ENCODE measurements at regions not wholly inside any gene's neighbourhood (a gene's known extent, or its start where the extent isn't known, plus 50 kb on each side); places are given as distances from the start of the nearest gene placed in this dataset.

DNA sequence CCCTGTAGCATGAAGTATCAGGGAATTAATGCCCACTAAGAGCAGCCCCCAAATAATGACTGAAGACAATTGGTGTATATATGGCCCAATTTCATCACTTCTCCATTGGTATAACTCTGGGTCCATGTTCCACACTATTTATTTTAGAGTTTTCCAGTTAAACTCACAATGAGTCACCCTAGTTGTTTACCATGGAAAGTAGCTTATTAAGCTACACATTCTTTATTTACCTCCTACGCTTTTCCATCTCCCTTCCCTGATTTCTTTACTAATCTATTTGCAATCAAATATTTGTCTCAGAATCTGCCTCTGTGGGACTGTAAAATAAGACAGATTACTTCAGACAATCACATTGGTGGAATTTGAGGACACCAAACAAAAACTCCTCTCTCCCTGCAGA lies 655.6 kb downstream of the SORCS1 start:
- TF ChIP-seq, protein P1, sequence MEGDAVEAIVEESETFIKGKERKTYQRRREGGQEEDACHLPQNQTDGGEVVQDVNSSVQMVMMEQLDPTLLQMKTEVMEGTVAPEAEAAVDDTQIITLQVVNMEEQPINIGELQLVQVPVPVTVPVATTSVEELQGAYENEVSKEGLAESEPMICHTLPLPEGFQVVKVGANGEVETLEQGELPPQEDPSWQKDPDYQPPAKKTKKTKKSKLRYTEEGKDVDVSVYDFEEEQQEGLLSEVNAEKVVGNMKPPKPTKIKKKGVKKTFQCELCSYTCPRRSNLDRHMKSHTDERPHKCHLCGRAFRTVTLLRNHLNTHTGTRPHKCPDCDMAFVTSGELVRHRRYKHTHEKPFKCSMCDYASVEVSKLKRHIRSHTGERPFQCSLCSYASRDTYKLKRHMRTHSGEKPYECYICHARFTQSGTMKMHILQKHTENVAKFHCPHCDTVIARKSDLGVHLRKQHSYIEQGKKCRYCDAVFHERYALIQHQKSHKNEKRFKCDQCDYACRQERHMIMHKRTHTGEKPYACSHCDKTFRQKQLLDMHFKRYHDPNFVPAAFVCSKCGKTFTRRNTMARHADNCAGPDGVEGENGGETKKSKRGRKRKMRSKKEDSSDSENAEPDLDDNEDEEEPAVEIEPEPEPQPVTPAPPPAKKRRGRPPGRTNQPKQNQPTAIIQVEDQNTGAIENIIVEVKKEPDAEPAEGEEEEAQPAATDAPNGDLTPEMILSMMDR (IDR thresholded peaks at IDR 0.05) = no peak
- TF ChIP-seq POLR2AphosphoS5 (IDR thresholded peaks at IDR 0.05) = no peak

Data from suprapubic skin (tissue), 3 donors.